ENCODE measurements at regions not wholly inside any gene's neighbourhood (a gene's known extent, or its start where the extent isn't known, plus 50 kb on each side); places are given as distances from the start of the nearest gene placed in this dataset.

GRCh38 chr19:29338480-29338879, 125.5 kb upstream of the UQCRFS1 start:
- TF ChIP-seq, protein P1, sequence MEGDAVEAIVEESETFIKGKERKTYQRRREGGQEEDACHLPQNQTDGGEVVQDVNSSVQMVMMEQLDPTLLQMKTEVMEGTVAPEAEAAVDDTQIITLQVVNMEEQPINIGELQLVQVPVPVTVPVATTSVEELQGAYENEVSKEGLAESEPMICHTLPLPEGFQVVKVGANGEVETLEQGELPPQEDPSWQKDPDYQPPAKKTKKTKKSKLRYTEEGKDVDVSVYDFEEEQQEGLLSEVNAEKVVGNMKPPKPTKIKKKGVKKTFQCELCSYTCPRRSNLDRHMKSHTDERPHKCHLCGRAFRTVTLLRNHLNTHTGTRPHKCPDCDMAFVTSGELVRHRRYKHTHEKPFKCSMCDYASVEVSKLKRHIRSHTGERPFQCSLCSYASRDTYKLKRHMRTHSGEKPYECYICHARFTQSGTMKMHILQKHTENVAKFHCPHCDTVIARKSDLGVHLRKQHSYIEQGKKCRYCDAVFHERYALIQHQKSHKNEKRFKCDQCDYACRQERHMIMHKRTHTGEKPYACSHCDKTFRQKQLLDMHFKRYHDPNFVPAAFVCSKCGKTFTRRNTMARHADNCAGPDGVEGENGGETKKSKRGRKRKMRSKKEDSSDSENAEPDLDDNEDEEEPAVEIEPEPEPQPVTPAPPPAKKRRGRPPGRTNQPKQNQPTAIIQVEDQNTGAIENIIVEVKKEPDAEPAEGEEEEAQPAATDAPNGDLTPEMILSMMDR (IDR thresholded peaks at IDR 0.05): no peak
- TF ChIP-seq SMAD3 (CRISPR knock-in tag; IDR thresholded peaks at IDR 0.05; ENCODE audit: borderline replicate concordance): no peak
- TF ChIP-seq GABPB1 (CRISPR knock-in tag; IDR thresholded peaks at IDR 0.05): no peak
- TF ChIP-seq, protein P2, sequence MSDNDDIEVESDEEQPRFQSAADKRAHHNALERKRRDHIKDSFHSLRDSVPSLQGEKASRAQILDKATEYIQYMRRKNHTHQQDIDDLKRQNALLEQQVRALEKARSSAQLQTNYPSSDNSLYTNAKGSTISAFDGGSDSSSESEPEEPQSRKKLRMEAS (CRISPR knock-in tag; IDR thresholded peaks at IDR 0.05): no peak
- no peak for TF ChIP-seq ESRRA (CRISPR knock-in tag; IDR thresholded peaks at IDR 0.05; ENCODE audit: borderline replicate concordance)
- TF ChIP-seq, protein P3, sequence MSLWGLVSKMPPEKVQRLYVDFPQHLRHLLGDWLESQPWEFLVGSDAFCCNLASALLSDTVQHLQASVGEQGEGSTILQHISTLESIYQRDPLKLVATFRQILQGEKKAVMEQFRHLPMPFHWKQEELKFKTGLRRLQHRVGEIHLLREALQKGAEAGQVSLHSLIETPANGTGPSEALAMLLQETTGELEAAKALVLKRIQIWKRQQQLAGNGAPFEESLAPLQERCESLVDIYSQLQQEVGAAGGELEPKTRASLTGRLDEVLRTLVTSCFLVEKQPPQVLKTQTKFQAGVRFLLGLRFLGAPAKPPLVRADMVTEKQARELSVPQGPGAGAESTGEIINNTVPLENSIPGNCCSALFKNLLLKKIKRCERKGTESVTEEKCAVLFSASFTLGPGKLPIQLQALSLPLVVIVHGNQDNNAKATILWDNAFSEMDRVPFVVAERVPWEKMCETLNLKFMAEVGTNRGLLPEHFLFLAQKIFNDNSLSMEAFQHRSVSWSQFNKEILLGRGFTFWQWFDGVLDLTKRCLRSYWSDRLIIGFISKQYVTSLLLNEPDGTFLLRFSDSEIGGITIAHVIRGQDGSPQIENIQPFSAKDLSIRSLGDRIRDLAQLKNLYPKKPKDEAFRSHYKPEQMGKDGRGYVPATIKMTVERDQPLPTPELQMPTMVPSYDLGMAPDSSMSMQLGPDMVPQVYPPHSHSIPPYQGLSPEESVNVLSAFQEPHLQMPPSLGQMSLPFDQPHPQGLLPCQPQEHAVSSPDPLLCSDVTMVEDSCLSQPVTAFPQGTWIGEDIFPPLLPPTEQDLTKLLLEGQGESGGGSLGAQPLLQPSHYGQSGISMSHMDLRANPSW (CRISPR knock-in tag; conservative IDR thresholded peaks at IDR 0.05; ENCODE audit: low read depth): no peak
- TF ChIP-seq PREB (CRISPR knock-in tag; IDR thresholded peaks at IDR 0.05; ENCODE audit: borderline replicate concordance): no peak
- TF ChIP-seq SMAD4 (CRISPR knock-in tag; IDR thresholded peaks at IDR 0.05): no peak
- TF ChIP-seq, protein P4, sequence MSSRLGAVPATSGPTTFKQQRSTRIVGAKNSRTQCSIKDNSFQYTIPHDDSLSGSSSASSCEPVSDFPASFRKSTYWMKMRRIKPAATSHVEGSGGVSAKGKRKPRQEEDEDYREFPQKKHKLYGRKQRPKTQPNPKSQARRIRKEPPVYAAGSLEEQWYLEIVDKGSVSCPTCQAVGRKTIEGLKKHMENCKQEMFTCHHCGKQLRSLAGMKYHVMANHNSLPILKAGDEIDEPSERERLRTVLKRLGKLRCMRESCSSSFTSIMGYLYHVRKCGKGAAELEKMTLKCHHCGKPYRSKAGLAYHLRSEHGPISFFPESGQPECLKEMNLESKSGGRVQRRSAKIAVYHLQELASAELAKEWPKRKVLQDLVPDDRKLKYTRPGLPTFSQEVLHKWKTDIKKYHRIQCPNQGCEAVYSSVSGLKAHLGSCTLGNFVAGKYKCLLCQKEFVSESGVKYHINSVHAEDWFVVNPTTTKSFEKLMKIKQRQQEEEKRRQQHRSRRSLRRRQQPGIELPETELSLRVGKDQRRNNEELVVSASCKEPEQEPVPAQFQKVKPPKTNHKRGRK (CRISPR knock-in tag; IDR thresholded peaks at IDR 0.05; ENCODE audit: borderline replicate concordance): no peak
- no peak for TF ChIP-seq NR1H2 (CRISPR knock-in tag; IDR thresholded peaks at IDR 0.05)
- TF ChIP-seq ZNF263 (CRISPR knock-in tag; IDR thresholded peaks at IDR 0.05; ENCODE audit: low read depth): no peak
- TF ChIP-seq MYBL2 (CRISPR knock-in tag; IDR thresholded peaks at IDR 0.05): no peak
- TF ChIP-seq TEAD4 (CRISPR knock-in tag; IDR thresholded peaks at IDR 0.05): no peak
- no peak for TF ChIP-seq ZNF121 (CRISPR knock-in tag; IDR thresholded peaks at IDR 0.05)

Measured in WTC11 (cell line).